ENCODE measurements at regions not wholly inside any gene's neighbourhood (a gene's known extent, or its start where the extent isn't known, plus 50 kb on each side); places are given as distances from the start of the nearest gene placed in this dataset.

- no peak for TF ChIP-seq CTCF (IDR thresholded peaks at IDR 0.05; ENCODE audit: low read length)
- TF ChIP-seq EZH2 (optimal IDR thresholded peaks at IDR 0.05; ENCODE audit: low read depth, low read length) = no peak
These were observed 83.4 kb downstream of the MRPL57 start for GRCh38 chr13:21259571-21260455.
